ENCODE measurements at regions not wholly inside any gene's neighbourhood (a gene's known extent, or its start where the extent isn't known, plus 50 kb on each side); places are given as distances from the start of the nearest gene placed in this dataset.
A peak's percentile ranks its signal among the peaks of the same experiment; 100 is the strongest.

DNA sequence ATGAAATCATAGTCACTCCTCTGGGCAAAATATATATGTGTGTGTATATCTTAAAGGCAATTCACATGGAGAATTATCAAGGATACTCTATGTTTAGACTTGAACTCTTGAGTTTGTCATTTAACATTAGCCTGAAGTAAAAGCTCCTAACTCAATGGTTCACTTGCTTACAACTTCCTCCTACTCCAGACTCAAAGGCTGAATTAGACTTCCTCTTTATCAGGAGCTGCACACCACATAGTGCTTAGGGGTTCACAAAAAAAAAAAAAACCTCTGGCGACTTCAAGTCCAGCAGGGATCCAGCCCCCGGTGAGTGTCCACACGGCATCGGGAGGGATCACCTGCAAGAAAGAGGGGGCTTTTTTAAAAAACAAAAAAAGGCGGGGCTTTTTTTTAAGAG lies 68.2 kb upstream of the LSM14A start:
- H3K4me3 ChIP-seq (ENCODE audit: low read depth, low read length), result no peak overlapping the region
- DNase-seq (ENCODE audit: low read depth), result no peak
- TF ChIP-seq, protein P1, sequence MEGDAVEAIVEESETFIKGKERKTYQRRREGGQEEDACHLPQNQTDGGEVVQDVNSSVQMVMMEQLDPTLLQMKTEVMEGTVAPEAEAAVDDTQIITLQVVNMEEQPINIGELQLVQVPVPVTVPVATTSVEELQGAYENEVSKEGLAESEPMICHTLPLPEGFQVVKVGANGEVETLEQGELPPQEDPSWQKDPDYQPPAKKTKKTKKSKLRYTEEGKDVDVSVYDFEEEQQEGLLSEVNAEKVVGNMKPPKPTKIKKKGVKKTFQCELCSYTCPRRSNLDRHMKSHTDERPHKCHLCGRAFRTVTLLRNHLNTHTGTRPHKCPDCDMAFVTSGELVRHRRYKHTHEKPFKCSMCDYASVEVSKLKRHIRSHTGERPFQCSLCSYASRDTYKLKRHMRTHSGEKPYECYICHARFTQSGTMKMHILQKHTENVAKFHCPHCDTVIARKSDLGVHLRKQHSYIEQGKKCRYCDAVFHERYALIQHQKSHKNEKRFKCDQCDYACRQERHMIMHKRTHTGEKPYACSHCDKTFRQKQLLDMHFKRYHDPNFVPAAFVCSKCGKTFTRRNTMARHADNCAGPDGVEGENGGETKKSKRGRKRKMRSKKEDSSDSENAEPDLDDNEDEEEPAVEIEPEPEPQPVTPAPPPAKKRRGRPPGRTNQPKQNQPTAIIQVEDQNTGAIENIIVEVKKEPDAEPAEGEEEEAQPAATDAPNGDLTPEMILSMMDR (IDR thresholded peaks at IDR 0.05; ENCODE audit: low read depth, low read length, missing control alignments), result no peak

DNA sequence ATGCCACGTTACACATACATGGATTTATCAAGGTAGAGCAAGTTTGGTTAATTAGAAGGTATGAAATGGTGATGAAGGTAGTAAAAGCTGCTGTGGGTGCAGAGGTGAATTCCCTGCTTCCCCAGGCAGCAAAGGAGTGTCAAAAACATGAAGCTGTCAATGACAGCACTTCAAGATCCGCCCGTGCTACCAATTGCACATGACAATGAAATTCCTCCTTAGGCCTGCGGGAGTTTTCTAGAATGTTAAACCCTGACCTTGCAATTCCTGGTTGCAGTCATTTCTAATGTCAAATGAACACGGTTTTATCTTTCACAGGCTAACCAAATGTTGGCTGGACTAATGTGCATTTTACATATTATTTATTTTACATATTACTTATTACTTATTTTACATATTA lies 67.7 kb upstream of the LSM14A start:
- DNase-seq (ENCODE audit: low read depth), result no peak
- H3K4me3 ChIP-seq (ENCODE audit: low read depth, low read length), result no peak overlapping the region
- TF ChIP-seq, protein P1 (IDR thresholded peaks at IDR 0.05; ENCODE audit: low read depth, low read length, missing control alignments), result no peak

DNA sequence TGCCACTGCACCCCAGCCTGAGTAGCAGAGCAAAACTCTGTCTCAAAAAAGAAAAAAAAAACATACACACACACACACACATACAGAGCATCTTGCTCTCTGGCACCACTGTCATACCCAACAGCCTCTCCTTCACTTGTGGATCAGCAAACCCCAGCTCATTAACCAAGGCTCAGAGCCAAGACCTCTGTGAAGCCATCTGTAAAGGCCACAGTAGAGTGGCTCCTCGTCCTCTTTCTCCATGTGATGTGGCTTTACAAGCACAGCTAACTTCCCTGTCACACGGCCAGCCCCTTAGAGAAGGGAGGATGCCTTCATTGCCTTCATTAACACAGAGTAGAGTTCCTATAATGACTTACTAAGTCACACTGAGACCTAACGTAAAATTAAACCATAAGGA lies 62.7 kb upstream of the LSM14A start:
- no peak for DNase-seq (ENCODE audit: low read depth)
- no peak overlapping the region for H3K4me3 ChIP-seq (ENCODE audit: low read depth, low read length)
- TF ChIP-seq, protein P1 (IDR thresholded peaks at IDR 0.05; ENCODE audit: low read depth, low read length, missing control alignments), result no peak

DNA sequence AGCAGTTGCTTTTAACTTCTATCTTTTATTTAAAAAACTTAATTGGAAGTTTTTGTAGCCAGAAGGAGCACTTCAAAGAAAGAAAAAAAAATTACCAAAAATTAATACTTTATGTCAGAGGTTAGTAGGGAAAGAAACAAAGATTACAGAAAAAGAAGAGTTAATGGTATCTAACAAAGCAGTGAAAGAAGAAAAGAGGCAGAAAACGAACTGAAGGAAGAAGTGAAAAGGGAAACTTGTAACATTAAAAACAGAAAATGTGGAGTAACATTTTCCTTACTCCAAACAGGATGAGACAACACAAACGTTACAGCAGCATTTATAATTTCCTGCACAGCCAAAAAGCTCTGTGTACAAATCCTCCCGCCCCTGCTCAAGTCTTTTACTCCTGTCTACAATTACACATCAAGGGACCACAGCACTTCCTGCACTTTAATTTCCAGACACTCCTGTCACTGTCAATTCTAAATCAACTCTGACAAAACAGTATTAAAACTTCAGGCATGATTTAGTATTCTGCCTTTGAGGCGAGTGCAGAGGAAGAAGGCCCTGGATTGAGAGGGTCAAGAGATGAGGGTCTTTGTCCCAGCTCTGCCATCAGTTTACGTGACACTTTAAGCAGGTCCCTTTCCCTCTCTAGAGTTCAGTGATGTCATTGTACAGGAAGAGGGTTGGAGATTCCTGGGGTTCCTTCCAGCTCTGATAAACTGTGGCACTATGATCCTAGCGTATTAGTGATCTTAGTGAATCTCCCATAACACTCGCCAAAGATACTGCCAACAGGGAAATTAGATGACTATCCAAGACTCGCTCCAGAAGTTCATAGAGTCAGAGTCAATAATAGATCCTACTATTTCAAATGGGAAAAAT lies 53.2 kb upstream of the LSM14A start:
- TF ChIP-seq, protein P1 (IDR thresholded peaks at IDR 0.05; ENCODE audit: low read depth, low read length, missing control alignments), result no peak
- no peak for DNase-seq (ENCODE audit: low read depth)
- H3K4me3 ChIP-seq (ENCODE audit: low read depth, low read length), result no peak overlapping the region

DNA sequence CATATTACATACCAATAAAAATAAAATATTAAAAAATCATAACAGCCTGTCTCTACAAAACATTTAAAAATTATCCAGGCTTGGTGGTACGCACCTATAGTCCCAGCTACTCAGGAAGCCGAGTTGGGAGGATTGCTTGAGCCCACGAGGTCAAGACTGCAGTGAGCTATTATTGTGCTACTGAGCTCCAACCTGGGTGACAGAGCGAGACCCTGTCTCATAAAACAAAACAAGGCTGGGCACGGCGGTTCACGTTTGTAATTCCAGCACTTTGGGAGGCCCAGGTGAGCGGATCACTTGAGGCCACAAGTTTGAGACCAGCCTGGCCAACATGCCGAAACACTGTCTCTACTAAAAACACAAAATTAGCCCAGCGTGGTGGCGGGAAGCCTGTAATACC lies 52.2 kb upstream of the LSM14A start:
- H3K4me3 ChIP-seq (ENCODE audit: low read depth, low read length), result no peak overlapping the region
- DNase-seq (ENCODE audit: low read depth), result no peak
- TF ChIP-seq, protein P1 (IDR thresholded peaks at IDR 0.05; ENCODE audit: low read depth, low read length, missing control alignments), result no peak

DNA sequence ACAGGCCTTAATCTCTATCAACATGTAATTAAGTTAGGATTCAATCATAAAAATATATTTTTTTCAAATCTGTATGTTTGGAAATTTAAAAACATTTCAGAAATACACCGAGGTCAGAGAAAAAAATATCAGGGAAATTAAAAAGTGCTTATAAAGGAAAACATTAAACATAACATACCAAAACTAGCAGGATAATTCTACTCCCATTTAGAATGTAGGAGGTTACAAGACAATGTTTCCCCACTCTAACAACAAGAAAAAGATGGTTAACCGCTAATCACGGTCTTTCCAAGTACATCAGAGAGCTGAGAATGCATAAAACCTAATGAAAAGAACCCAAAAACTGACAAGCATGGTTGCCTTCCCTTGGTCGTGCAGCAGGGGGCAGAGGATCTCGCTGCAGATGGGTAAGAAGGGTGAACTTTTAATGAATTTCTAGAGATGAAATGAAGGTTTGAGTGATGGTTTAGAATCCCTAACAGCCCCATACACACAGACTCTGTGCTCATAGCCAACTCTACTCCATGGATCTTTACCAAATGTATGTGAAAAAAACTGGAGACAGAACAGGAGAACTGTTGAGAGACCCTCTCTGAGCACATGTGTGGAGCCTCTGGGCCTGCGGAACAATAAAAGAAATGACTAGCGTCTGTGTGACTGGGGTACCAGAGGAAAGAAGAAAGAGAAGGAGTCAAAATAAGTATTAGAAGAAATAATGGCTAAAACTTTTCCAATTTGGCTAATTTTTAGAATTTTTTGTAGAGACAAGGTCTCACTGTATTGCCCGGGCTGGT lies 51.3 kb upstream of the LSM14A start:
- TF ChIP-seq, protein P1 (IDR thresholded peaks at IDR 0.05; ENCODE audit: low read depth, low read length, missing control alignments), result peak; percentile 77
- no peak for DNase-seq (ENCODE audit: low read depth)

More for the DNA sequence above, 51.3 kb upstream of the LSM14A start:
- no peak overlapping the region for H3K4me3 ChIP-seq (ENCODE audit: low read depth, low read length)

Data from GM12864 (cell line).